ENCODE measurements at regions not wholly inside any gene's neighbourhood (a gene's known extent, or its start where the extent isn't known, plus 50 kb on each side); places are given as distances from the start of the nearest gene placed in this dataset.

DNA sequence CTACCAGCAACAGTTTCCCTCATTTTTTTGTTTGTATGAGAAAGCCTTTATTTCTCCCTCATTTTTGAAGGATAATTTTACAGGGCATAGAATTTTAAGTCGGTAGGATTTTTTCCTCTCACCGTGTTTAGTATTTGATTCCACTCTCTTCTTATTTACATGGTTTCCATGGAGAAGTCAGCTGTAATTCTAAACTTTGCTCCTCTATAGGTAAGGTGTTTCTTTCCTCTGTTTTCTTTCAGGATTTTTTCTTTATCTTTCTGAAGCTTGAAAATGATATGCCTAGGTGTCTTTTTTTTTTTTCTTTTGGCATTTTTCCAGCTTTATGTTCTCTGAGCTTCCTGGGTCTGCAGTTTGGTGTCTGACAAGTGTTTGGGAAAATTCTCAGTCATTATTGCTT is 75.6 kb upstream of the ETV6 start:
- H3K9me3 Mint-ChIP-seq: peaks cover 5% of the 10 kb centered on the region
- H3K4me1 Mint-ChIP-seq: peaks cover 8% of the 10 kb centered on the region
- no peak overlapping the region for H3K4me3 Mint-ChIP-seq
- peaks cover 2% of the 10 kb centered on the region for H3K27me3 Mint-ChIP-seq
- H3K27ac Mint-ChIP-seq: no peak overlapping the region
- H3K36me3 Mint-ChIP-seq: peaks cover 9% of the 10 kb centered on the region
- no peak for DNase-seq

DNA sequence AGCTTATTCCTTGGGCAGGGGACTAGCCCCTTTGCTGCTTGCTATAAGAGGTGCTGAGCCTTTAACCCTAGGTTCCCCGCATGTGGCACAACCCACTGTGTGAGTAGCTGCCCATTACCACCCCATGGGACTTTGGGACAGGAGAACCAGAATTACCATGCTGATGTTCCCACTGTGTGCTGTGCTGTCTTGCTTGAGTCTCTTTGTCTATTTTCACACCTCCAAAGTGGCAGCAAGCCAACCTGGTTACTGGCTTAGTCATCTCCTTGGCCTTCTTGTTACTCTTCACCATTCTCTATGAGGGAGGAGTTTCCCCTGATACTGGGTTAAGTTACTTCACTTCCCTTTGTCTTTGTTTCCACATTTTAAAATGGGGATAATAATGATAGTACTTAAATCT is 73.4 kb upstream of the ETV6 start:
- H3K4me3 Mint-ChIP-seq: no peak overlapping the region
- H3K27ac Mint-ChIP-seq: no peak overlapping the region
- peak; percentile 37 for DNase-seq
- H3K27me3 Mint-ChIP-seq: peaks cover 7% of the 10 kb centered on the region
- H3K36me3 Mint-ChIP-seq: peaks cover 9% of the 10 kb centered on the region
- peaks cover 5% of the 10 kb centered on the region for H3K9me3 Mint-ChIP-seq
- peaks cover 8% of the 10 kb centered on the region for H3K4me1 Mint-ChIP-seq

DNA sequence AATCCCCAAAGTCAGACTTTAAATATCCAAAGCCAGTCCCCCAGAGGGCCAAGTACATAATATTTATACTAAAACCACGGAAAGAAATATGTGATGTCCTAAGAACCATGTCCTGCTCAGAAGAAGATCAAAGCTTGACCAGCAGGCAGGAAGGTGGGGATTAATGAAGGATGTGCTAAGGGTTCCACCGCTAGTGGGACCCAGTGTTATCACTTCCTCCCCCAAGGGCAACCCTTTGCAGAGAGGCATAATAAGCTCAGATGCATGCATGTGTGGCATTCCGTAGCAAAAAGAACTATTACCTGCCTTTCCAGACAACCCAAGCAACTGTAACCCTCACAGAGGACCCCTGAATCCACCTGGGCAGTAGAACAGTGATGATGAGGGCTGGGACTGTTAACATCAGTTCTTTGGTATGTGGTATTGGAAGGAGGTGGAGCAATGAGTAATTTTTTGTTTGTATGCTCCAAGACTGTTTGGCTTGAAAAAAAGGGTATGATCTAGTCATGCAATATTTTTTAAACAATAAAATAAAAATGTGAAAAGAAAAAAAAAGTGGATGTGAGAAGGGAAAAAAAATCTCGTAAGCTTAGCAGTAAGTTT is 71.7 kb upstream of the ETV6 start:
- Mint-ChIP-seq H3K4me1 (peaks cover 10% of the 10 kb centered on the region), H3K36me3 (peaks cover 9% of the 10 kb centered on the region), H3K9me3 (peaks cover 5% of the 10 kb centered on the region), H3K27me3 (peaks cover 14% of the 10 kb centered on the region), H3K27ac (no peak overlapping the region), H3K4me3 (no peak overlapping the region)
- no peak for DNase-seq

DNA sequence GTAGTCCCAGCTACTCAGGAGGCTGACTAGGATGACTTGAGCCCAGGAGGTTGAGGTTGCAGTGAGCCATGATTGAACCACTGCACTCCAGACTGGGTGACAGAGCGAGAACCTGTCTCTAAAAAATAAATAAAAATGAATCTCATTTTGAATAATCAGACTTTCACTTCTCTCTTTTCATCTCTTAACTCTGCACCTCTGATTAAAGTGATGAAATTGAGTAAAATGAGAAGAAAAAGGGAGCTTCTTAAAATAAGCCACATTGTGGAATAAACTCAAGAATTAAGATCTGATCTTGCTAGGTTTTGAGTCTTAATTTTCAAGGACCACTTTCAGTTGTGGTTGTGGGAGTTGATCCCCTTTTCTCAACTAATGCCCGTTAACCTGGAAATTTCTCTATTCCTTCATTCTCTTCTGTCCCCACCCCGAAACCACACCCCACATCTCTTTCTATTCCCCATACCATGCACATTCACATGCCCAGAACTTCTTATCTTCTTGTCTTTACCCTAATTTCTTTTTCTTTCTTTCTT is 70.9 kb upstream of the ETV6 start:
- peaks cover 17% of the 10 kb centered on the region for H3K27me3 Mint-ChIP-seq
- no peak for DNase-seq
- H3K4me1 Mint-ChIP-seq: peaks cover 10% of the 10 kb centered on the region
- peaks cover 5% of the 10 kb centered on the region for H3K9me3 Mint-ChIP-seq
- H3K4me3 Mint-ChIP-seq: no peak overlapping the region
- peaks cover 9% of the 10 kb centered on the region for H3K36me3 Mint-ChIP-seq
- no peak overlapping the region for H3K27ac Mint-ChIP-seq

DNA sequence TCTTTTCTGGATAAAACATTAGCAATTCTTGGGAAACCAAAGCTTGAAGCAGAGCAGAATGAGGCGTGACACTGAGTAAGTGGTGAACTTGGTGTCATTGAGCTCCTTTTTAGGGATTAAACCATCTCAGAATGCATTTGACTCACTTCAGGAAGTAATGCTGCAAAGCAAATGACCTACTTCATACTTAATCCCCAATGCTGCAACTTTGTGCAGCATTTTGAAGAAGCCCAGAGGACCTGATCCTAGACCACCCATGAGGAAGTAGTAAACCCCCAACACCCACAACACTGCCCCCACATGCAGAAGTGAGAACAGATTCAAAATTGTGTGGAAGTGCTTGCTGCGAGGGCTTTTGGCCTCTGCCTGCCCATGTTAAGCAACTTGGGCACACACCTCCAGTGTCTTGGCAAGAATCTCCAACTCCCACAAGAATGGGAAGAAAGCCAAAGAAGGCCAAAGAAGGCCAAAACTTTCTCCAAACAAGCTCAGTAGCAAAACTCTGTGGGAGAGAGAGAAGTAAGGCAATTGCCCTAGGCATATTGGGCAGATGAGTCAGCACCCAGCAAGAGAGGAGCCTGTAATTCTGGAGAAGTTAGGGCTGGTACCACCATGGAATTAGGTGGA is 69.2 kb upstream of the ETV6 start:
- Mint-ChIP-seq H3K4me3 (no peak overlapping the region), H3K4me1 (peaks cover 10% of the 10 kb centered on the region), H3K36me3 (peaks cover under 1% of the 10 kb centered on the region), H3K9me3 (no peaks in the 10 kb centered on the region), H3K27ac (no peak overlapping the region), H3K27me3 (peaks cover 22% of the 10 kb centered on the region)
- no peak for DNase-seq

DNA sequence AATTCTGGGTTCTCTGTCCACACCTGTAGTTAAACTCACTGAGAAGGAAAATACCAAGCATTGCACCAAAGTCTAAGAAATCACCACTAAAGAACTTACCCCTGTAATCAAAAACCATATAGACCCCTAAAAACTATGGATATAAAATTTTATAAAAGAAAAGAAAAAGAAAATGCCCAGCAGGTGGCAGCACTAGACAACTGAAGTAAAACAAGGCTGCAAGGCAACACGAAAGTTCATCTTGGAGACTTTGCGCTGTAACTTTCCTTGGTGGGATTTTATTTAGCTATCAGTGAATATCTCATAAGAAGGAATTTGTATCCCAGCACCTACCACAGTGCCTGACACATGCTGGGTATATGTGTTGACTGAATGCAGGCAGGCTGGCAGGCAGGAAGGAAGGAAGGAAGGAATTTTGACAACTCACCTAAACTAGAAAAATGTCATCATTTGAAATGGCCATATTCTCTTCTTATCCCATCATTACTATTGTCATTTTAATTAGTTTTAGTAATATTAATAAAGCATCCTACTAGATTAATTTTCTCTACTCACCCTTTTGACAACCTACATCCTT is 68.2 kb upstream of the ETV6 start:
- Mint-ChIP-seq H3K27ac (no peak overlapping the region), H3K4me3 (no peak overlapping the region)
- DNase-seq: peak; percentile 34

DNA sequence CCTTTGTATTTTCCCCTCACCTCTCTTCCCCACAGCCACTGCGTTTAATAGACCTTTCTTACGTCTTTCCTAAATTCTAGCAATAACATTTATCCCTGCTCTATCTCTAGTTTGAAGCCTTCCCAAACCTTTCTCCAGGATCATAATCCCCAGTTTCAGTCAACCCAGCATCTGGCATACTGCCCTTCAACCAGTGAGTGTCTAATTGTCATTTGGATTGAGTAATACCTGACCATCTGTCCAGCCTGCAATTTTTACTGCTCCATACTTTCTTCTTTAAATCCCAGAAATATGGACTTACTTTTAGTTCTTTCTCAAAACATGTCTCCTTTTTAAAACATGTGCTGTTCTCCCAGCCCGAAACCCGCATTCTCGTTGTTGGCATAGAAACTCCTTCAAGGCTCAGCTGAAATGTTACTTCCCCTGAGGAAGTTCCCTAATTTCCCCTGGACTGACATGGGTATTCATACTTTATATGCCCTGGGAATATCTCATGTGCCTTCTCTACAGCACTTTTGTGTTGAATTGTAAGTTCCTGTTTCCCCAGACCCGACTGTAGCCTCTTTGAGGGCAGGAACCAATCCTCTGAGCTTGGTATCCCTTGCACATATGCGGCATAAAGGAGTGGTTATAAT is 65.1 kb upstream of the ETV6 start:
- Mint-ChIP-seq H3K4me3 (no peak overlapping the region), H3K36me3 (no peaks in the 10 kb centered on the region), H3K4me1 (peaks cover 2% of the 10 kb centered on the region), H3K27me3 (peaks cover 25% of the 10 kb centered on the region), H3K9me3 (no peaks in the 10 kb centered on the region), H3K27ac (no peak overlapping the region)
- DNase-seq: no peak

More for the DNA sequence above, 68.2 kb upstream of the ETV6 start:
- no peaks in the 10 kb centered on the region for H3K36me3 Mint-ChIP-seq
- peaks cover 22% of the 10 kb centered on the region for H3K27me3 Mint-ChIP-seq
- H3K4me1 Mint-ChIP-seq: peaks cover 7% of the 10 kb centered on the region
- H3K9me3 Mint-ChIP-seq: no peaks in the 10 kb centered on the region

DNA sequence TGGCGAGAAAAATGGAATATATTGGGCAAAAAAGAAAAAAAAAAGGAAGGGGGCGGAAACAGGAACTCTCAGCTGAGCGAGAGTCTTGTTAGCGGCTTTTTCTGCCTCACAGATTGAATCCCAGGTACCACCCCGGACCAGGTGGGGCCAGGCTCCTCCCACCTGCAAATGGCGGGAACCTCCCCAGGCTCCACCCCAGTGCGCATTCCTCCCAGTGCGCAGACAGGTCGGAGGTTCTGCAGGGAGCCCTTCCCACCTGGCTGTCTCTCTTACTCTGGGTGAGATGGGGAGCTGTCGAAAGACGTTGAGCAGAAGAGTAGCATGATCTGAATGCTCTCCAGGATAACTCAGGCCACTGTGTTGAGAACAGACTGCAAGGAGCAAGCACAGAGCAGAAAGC is 57.0 kb upstream of the ETV6 start:
- no peak overlapping the region for H3K27ac Mint-ChIP-seq
- no peaks in the 10 kb centered on the region for H3K36me3 Mint-ChIP-seq
- no peak overlapping the region for H3K4me3 Mint-ChIP-seq
- H3K27me3 Mint-ChIP-seq: no peaks in the 10 kb centered on the region
- DNase-seq: no peak
- no peaks in the 10 kb centered on the region for H3K4me1 Mint-ChIP-seq
- H3K9me3 Mint-ChIP-seq: no peaks in the 10 kb centered on the region

DNA sequence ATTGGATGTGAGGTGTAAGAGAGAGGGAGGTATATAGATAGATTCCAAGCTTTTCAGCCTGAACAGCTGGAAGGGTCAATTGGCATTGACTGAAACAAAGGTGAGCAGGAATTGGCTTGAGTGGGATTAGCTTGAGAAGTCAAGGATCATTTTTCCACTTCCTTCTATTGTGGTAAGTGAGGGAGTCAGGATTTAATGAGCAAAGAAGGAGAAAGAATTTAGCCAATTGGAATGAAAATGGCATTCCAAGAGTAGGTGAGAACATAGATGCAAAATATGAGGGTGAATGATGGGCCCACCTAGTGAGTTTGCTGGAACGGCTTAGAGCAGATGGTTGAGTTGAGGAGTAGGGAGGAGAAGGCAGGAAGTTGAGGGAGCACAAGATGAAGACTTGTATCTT is 56.5 kb upstream of the ETV6 start:
- H3K27ac Mint-ChIP-seq: no peak overlapping the region
- no peak overlapping the region for H3K4me3 Mint-ChIP-seq
- DNase-seq: no peak
- no peaks in the 10 kb centered on the region for H3K4me1 Mint-ChIP-seq
- H3K36me3 Mint-ChIP-seq: no peaks in the 10 kb centered on the region
- no peaks in the 10 kb centered on the region for H3K9me3 Mint-ChIP-seq
- no peaks in the 10 kb centered on the region for H3K27me3 Mint-ChIP-seq

DNA sequence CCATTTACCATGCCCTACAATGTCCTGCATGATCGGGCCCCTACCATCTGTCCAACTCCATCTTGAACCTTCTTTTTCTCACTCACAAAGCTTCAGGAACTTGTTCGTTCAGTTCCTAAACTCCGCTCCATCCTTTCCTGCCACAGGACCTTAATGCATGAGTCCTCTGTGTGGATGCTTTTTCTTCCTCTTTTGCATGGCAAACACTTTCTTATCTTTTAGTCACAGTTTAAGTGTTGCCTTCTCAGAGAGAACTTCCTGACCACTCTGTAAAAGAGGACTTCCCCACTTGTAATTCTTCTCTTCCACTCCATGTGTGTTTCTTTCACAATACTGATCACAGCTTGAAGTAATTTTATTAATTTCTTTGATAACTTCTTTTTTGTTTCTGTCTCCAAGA is 54.4 kb upstream of the ETV6 start:
- no peaks in the 10 kb centered on the region for H3K36me3 Mint-ChIP-seq

DNA sequence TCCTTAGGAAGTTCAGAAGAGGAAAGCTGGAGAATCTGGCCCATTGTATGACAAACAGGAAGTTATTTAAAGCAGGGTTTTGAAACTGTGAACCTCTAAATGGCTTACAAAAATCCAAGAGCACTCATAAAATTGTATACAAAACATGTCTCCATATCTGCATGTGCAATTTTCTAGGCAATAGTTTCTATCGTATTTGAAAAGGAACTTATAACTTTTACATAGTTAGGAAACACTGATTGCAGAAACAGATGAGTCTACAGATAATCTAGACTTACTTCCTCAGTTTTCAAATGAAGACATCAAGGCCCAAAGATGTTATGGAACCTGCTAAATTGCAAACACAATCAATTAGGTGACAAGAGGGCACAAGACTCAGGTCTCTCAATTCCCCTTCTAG is 53.3 kb upstream of the ETV6 start:
- Mint-ChIP-seq H3K27me3 (no peaks in the 10 kb centered on the region), H3K36me3 (no peaks in the 10 kb centered on the region), H3K27ac (no peak overlapping the region)

More for the DNA sequence above, 54.4 kb upstream of the ETV6 start:
- Mint-ChIP-seq H3K4me1 (no peaks in the 10 kb centered on the region), H3K27me3 (no peaks in the 10 kb centered on the region), H3K9me3 (no peaks in the 10 kb centered on the region), H3K4me3 (no peak overlapping the region), H3K27ac (no peak overlapping the region)
- no peak for DNase-seq

DNA sequence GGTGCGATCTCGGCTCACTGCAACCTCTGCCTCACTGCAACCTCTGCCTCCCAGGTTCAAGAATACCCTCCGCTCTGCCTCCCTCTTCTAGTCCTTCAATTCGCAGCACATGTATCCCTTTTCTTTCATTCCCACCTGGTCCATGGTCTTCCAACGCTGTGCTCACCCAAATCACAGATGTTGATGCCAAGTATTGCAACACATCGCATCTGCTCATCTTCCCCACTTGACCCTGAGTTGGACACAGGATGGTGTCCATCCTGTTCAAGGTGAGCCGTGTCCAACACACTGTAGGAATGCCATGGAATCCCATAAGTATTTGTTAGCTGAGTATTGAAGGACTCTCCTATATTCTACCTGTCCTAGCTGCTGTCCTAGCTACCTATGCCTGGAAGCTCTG is 50.6 kb upstream of the ETV6 start:
- no peak overlapping the region for H3K4me3 Mint-ChIP-seq
- H3K4me1 Mint-ChIP-seq: peaks cover 9% of the 10 kb centered on the region
- DNase-seq: no peak
- H3K9me3 Mint-ChIP-seq: no peaks in the 10 kb centered on the region
- H3K27me3 Mint-ChIP-seq: no peaks in the 10 kb centered on the region
- no peaks in the 10 kb centered on the region for H3K36me3 Mint-ChIP-seq
- H3K27ac Mint-ChIP-seq: no peak overlapping the region

More for the DNA sequence above, 53.3 kb upstream of the ETV6 start:
- peaks cover 3% of the 10 kb centered on the region for H3K4me1 Mint-ChIP-seq
- H3K9me3 Mint-ChIP-seq: no peaks in the 10 kb centered on the region
- H3K4me3 Mint-ChIP-seq: no peak overlapping the region
- DNase-seq: no peak
